Activated CD4-positive, alpha-beta memory T cell treated with anti-CD3 and anti-CD28 coated beads, Interleukin-2, amount 10 ng/mL, durations not matched to agents 7 days and 5 days (primary cell): ENCODE measurements at regions not wholly inside any gene's neighbourhood (a gene's known extent, or its start where the extent isn't known, plus 50 kb on each side); places are given as distances from the start of the nearest gene placed in this dataset.

ENCODE experiments used
- CTCF ChIA-PET: fragments of 350-600 bp; sonication (Branson Sonifier 250); formaldehyde crosslinking; loops from one replicate; lab custom pipeline; 2021; ENCODE audit warnings: antibody characterized with exemption, inconsistent platforms; lab: Charles Lee
- POLR2A ChIA-PET: fragments of 350-600 bp; sonication (Branson Sonifier 250); formaldehyde crosslinking; loops from one replicate; lab custom pipeline; 2021; ENCODE audit warnings: antibody characterized with exemption; lab: Charles Lee
- DNase-seq: peaks from one replicate; pipeline ENCODE4 v3.0.0-alpha.2; 2020
- H3K27ac Mint-ChIP-seq: one replicate; pipeline ENCODE4 v1.8.0; 2021; ENCODE audit warnings: mild to moderate bottlenecking, mixed read lengths
- H3K27me3 Mint-ChIP-seq: one replicate; pipeline ENCODE4 v1.8.0; 2021; ENCODE audit warnings: mixed read lengths
- H3K36me3 Mint-ChIP-seq: one replicate; pipeline ENCODE4 v1.8.0; 2021; ENCODE audit warnings: low read depth, mixed read lengths
- H3K4me1 Mint-ChIP-seq: one replicate; pipeline ENCODE4 v1.8.0; 2021; ENCODE audit warnings: mixed read lengths
- H3K4me3 Mint-ChIP-seq: one replicate; pipeline ENCODE4 v1.8.0; 2021; ENCODE audit warnings: mild to moderate bottlenecking, mixed read lengths
- H3K9me3 Mint-ChIP-seq: one replicate; pipeline ENCODE4 v1.8.0; 2021; ENCODE audit warnings: mixed read lengths

DNA sequence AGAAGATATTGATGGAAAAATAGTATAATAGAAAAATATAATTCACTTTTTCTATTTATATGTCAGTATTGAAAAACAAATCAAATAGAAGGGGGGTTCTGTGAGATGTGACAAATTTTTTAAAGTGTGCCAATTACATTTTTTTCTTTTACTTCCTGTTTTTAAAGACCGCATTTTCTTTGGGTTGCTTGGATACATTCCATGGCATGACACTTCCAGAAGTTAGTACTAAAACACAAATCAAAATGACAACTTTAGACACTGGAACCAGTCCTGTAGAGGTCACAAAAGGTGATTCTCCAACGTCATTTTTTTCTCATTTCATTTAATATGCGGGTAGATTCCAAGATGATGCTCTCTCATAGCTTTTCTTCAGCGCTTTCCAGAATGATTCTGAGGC lies 116.2 kb upstream of the GNPDA2 start:
- CTCF ChIA-PET: no interaction called here
- H3K36me3 Mint-ChIP-seq: no peaks in the 10 kb centered on the region
- H3K9me3 Mint-ChIP-seq: no peaks in the 10 kb centered on the region

DNA sequence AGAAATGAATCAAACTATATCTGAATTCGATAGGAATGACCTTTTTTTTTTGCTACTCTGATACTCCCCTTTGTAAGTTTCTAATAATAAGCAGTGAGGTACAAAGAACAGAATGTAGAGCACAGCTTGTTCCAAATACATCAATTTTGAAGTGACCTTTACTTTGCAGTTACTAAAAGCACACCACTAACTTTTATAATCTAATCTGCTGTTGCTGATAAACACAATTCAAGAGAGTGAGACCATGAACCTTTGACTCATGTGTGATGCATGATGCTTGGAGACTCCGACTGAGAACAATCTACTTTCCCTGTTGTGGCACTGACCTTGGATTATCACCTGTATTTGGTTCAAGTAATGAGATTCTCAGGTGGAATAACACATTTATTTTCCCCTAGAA lies 91.6 kb upstream of the GNPDA2 start:
- H3K27me3 Mint-ChIP-seq: no peaks in the 10 kb centered on the region
- peaks cover 3% of the 10 kb centered on the region for H3K9me3 Mint-ChIP-seq
- no peaks in the 10 kb centered on the region for H3K4me1 Mint-ChIP-seq
- no peak for DNase-seq
- H3K36me3 Mint-ChIP-seq: no peaks in the 10 kb centered on the region
- no peak overlapping the region for H3K27ac Mint-ChIP-seq
- H3K4me3 Mint-ChIP-seq: no peak overlapping the region
- POLR2A ChIA-PET: no interaction called here
- CTCF ChIA-PET: no interaction called here

More for the DNA sequence above, 116.2 kb upstream of the GNPDA2 start:
- no peak overlapping the region for H3K4me3 Mint-ChIP-seq
- H3K4me1 Mint-ChIP-seq: no peaks in the 10 kb centered on the region
- no peak for DNase-seq
- no peaks in the 10 kb centered on the region for H3K27me3 Mint-ChIP-seq
- H3K27ac Mint-ChIP-seq: no peak overlapping the region
- POLR2A ChIA-PET: no interaction called here

DNA sequence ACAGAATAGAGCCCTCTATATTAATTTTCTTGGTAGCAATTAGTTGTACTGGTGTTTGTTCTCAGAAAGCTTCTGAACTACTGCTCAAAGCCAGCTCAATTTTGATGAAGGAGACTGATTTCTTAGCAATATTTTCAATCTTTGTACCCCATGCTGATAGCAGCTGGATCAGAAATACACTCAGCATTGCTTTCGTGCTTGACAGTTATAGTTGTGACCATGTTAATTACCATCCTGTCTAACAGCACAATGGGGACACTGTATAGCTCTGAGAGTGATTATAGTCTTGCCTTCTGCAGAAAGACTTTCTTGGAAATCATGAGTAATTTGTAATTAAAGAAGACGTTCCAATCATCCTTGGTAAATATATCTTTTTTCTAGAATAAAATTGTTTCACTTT lies 79.7 kb upstream of the GNPDA2 start:
- no peak for DNase-seq
- Mint-ChIP-seq H3K27ac (no peak overlapping the region), H3K36me3 (no peaks in the 10 kb centered on the region), H3K9me3 (no peaks in the 10 kb centered on the region), H3K4me3 (no peak overlapping the region), H3K27me3 (no peaks in the 10 kb centered on the region), H3K4me1 (peaks cover 1% of the 10 kb centered on the region)
- ChIA-PET POLR2A (interaction anchor here (0.6 kb wide), 1 partner anchor 87 kb away, joined by 3 read pairs; no protein-coding TSS in a partner anchor), CTCF (no interaction called here)

DNA sequence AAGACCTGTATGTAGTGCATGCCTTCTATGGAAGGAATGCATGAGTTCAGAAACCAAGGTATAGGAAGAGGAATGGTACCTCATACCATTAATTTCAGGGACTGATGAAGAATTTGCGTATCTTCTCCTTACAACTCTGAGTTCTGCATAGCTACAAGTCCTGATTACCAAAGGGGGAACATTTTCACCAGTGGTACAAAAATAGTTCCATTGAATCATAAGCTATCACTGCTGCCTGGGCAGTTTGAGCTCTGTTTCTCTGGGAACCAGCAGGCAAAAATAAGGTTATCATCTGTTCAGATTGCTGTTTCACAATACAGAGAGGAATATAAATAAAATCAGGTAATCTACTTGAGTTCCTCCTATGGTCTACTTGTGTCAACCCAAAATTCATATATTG lies 77.9 kb upstream of the GNPDA2 start:
- DNase-seq: no peak
- ChIA-PET CTCF (no interaction called here), POLR2A (no interaction called here)
- H3K27ac Mint-ChIP-seq: no peak overlapping the region
- H3K36me3 Mint-ChIP-seq: no peaks in the 10 kb centered on the region
- H3K27me3 Mint-ChIP-seq: no peaks in the 10 kb centered on the region
- H3K4me1 Mint-ChIP-seq: peaks cover 1% of the 10 kb centered on the region
- no peak overlapping the region for H3K4me3 Mint-ChIP-seq
- peaks cover 2% of the 10 kb centered on the region for H3K9me3 Mint-ChIP-seq

DNA sequence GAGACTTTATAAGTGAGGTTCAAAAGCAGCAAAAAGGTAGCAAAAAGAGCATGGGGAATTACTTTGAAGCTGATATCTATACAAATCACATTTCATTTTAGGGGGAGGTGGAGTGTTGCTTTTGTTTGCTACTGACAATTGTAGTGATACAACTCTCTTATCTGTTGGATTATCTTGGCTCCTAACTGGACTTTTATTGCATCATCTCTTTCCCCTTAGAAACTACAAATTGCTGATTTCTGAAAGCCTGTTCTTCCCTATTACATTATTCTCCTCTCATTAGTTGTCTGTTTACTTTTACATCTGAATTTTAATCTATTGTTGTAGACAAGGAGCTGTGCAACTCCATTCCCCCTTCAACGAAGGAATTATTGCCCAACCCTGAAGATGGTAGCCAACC lies 75.0 kb upstream of the GNPDA2 start:
- ChIA-PET POLR2A (no interaction called here), CTCF (no interaction called here)
- no peak for DNase-seq

DNA sequence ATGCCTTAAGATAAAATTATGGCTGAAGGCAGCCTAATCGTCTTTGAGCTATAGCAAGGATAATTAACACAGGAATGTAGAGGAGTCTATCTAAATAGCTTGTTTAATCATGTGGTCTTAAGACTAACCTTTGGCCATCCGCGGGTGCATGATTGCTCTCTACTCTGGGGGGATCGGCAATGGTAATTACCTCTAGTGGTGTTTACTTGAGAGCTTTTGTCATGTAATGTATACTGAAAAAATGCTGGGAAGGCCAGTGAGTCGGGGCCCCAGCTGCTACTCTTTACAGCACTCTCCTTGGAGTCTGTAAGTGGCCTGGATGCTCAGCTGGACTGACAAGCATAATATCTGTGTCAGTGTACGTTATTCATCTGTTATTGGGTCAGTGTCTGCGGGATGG lies 65.5 kb upstream of the GNPDA2 start:
- Mint-ChIP-seq H3K9me3 (no peaks in the 10 kb centered on the region), H3K36me3 (no peaks in the 10 kb centered on the region), H3K27ac (no peak overlapping the region), H3K4me1 (no peaks in the 10 kb centered on the region), H3K4me3 (no peak overlapping the region), H3K27me3 (no peaks in the 10 kb centered on the region)
- DNase-seq: no peak
- ChIA-PET CTCF (no interaction called here), POLR2A (no interaction called here)

More for the DNA sequence above, 75.0 kb upstream of the GNPDA2 start:
- Mint-ChIP-seq H3K4me3 (no peak overlapping the region), H3K27ac (no peak overlapping the region), H3K36me3 (no peaks in the 10 kb centered on the region), H3K9me3 (peaks cover 8% of the 10 kb centered on the region), H3K4me1 (no peaks in the 10 kb centered on the region), H3K27me3 (no peaks in the 10 kb centered on the region)

DNA sequence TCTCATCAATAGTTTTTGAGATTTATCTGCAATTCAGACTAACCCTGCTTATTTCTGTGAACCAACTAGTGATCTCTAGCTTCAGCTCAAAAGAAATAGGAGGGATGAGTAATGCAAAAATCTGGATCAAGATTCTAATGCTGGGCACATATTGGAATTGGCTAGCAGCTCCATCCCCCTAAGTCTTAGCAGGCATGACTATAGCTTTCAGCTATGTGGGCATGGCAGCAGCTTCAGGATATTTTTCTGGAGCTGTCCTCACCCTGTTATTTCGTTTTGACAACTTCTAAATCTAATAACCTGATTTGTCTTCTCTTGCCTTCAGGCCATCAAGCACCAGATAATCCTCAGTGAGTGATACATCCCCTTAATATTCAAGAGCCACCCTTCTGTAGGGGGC lies 50.8 kb upstream of the GNPDA2 start:
- ChIA-PET POLR2A (no interaction called here), CTCF (no interaction called here)
- Mint-ChIP-seq H3K27me3 (no peaks in the 10 kb centered on the region), H3K9me3 (no peaks in the 10 kb centered on the region), H3K4me1 (no peaks in the 10 kb centered on the region), H3K27ac (no peak overlapping the region), H3K4me3 (no peak overlapping the region), H3K36me3 (no peaks in the 10 kb centered on the region)
- no peak for DNase-seq
